H9 (cell line): ENCODE measurements at regions not wholly inside any gene's neighbourhood (a gene's known extent, or its start where the extent isn't known, plus 50 kb on each side); places are given as distances from the start of the nearest gene placed in this dataset.
"Not testable (repeated sequence)": the region's sequence is repeated elsewhere in the genome, so short reads cannot be mapped to it uniquely, and the experiment has no call there.

Source experiments
- DNase-seq: peaks from one replicate; pipeline ENCODE4 v3.0.0-alpha.2; 2017
- H2AFZ ChIP-seq: one replicate; pipeline ENCODE4 v1.6.1; 2013; ENCODE audit warnings: mild to moderate bottlenecking, low read length, control low read depth, moderate library complexity
- H2AK5ac ChIP-seq: 2 replicates; pipeline ENCODE4 v1.6.1; 2013; ENCODE audit warnings: low read length, control low read depth, mixed read lengths; ENCODE audit not compliant: insufficient read length
- H2BK120ac ChIP-seq: one replicate; pipeline ENCODE4 v1.6.1; 2013; ENCODE audit warnings: low read depth, mild to moderate bottlenecking, low read length, control low read depth, inconsistent platforms; ENCODE audit not compliant: poor library complexity, severe bottlenecking
- H2BK12ac ChIP-seq: 2 replicates; pipeline ENCODE4 v1.6.1; 2013; ENCODE audit warnings: low read length, control low read depth, mixed read lengths, low read depth; ENCODE audit not compliant: insufficient read length
- H2BK15ac ChIP-seq: 2 replicates; pipeline ENCODE4 v1.6.1; 2013; ENCODE audit warnings: low read depth, low read length, control low read depth
- H2BK20ac ChIP-seq: one replicate; pipeline ENCODE4 v1.6.1; 2013; ENCODE audit warnings: low read depth, mild to moderate bottlenecking, low read length, control low read depth, inconsistent platforms; ENCODE audit not compliant: poor library complexity, severe bottlenecking
- H2BK5ac ChIP-seq: 2 replicates; pipeline ENCODE4 v1.6.1; 2013; ENCODE audit warnings: low read length, control low read depth, mixed read lengths; ENCODE audit not compliant: insufficient read length
- H3K14ac ChIP-seq: 2 replicates; pipeline ENCODE4 v1.6.1; 2013; ENCODE audit warnings: low read length, control low read depth; ENCODE audit not compliant: insufficient read depth
- H3K18ac ChIP-seq: 2 replicates; pipeline ENCODE4 v1.6.1; 2013; ENCODE audit warnings: low read depth, mild to moderate bottlenecking, mixed read lengths, low read length, control low read depth; ENCODE audit not compliant: insufficient read length
- H3K23ac ChIP-seq: 2 replicates; pipeline ENCODE4 v1.6.1; 2013; ENCODE audit warnings: low read length, control low read depth, mixed read lengths, low read depth; ENCODE audit not compliant: insufficient read length
- H3K23me2 ChIP-seq: 2 replicates; pipeline ENCODE4 v1.6.1; 2013; ENCODE audit warnings: low read depth, mild to moderate bottlenecking, mixed read lengths, low read length, control low read depth; ENCODE audit not compliant: insufficient read length, poor library complexity, severe bottlenecking
- H3K27ac ChIP-seq: 2 replicates; pipeline ENCODE4 v1.5.1; 2013; ENCODE audit warnings: low read length, control low read depth, mixed read lengths, low read depth; ENCODE audit not compliant: insufficient read length
- H3K27me3 ChIP-seq: 2 replicates; pipeline ENCODE4 v1.6.1; 2013; ENCODE audit warnings: low read length, control low read depth, inconsistent platforms; ENCODE audit not compliant: insufficient read depth
- H3K4ac ChIP-seq: 2 replicates; pipeline ENCODE4 v1.6.1; 2013; ENCODE audit warnings: low read depth, mild to moderate bottlenecking, control low read depth, inconsistent platforms, low read length, moderate library complexity
- H3K4me1 ChIP-seq: 2 replicates; pipeline ENCODE4 v1.6.1; 2013; ENCODE audit warnings: low read length, control low read depth, inconsistent platforms; ENCODE audit not compliant: insufficient read depth
- H3K4me2 ChIP-seq: 2 replicates; pipeline ENCODE4 v1.6.1; 2013; ENCODE audit warnings: low read length, control low read depth, mixed read lengths; ENCODE audit not compliant: insufficient read length, insufficient read depth
- H3K56ac ChIP-seq: 2 replicates; pipeline ENCODE4 v1.6.1; 2013; ENCODE audit warnings: low read depth, mild to moderate bottlenecking, mixed read lengths, low read length, control low read depth; ENCODE audit not compliant: insufficient read length
- H3K79me1 ChIP-seq: 2 replicates; pipeline ENCODE4 v1.6.1; 2013; ENCODE audit warnings: low read depth, mild to moderate bottlenecking, moderate library complexity, low read length, control low read depth, inconsistent platforms; ENCODE audit not compliant: insufficient read depth, poor library complexity, severe bottlenecking
- H3K79me2 ChIP-seq: 2 replicates; pipeline ENCODE4 v1.6.1; 2013; ENCODE audit warnings: low read length, control low read depth, inconsistent platforms; ENCODE audit not compliant: insufficient read depth
- H3K9ac ChIP-seq: 2 replicates; pipeline ENCODE4 v1.6.1; 2013; ENCODE audit warnings: low read length, control low read depth, mixed read lengths; ENCODE audit not compliant: insufficient read length; ENCODE audit errors: extremely low read depth
- H3K9me3 ChIP-seq: one replicate; pipeline ENCODE4 v1.6.1; 2013; ENCODE audit warnings: low read depth, low read length, inconsistent platforms; ENCODE audit not compliant: control insufficient read depth
- H3T11ph ChIP-seq: one replicate; pipeline ENCODE4 v1.6.1; 2013; ENCODE audit warnings: mild to moderate bottlenecking, low read length, control low read depth, inconsistent platforms
- H4K20me1 ChIP-seq: one replicate; pipeline ENCODE4 v1.6.1; 2013; ENCODE audit not compliant: control insufficient read depth, insufficient read length, insufficient read depth
- H4K5ac ChIP-seq: 2 replicates; pipeline ENCODE4 v1.6.1; 2013; ENCODE audit warnings: low read depth, mild to moderate bottlenecking, mixed read lengths, low read length, control low read depth; ENCODE audit not compliant: insufficient read length
- H4K8ac ChIP-seq: replicated peaks from 2 replicates; pipeline ENCODE4 v1.6.1; 2013; ENCODE audit warnings: low read length, control low read depth, mixed read lengths, low read depth; ENCODE audit not compliant: insufficient read length
- H4K91ac ChIP-seq: 2 replicates; pipeline ENCODE4 v1.6.1; 2013; ENCODE audit warnings: low read depth, mild to moderate bottlenecking, moderate library complexity, mixed read lengths, low read length, control low read depth; ENCODE audit not compliant: insufficient read length
- H3K27ac Mint-ChIP-seq, 3 experiments: 2 replicates in 2 of 3; 3 replicates in 1 of 3; pipeline ENCODE4 v1.8.0; 2020 to 2021; ENCODE audit warnings: mixed read lengths in 3 of 3, mild to moderate bottlenecking in 1 of 3, moderate library complexity in 1 of 3
- H3K27me3 Mint-ChIP-seq: 2 replicates; pipeline ENCODE4 v1.8.0; 2021; ENCODE audit warnings: low read depth, mild to moderate bottlenecking, moderate library complexity, mixed read lengths
- H3K36me3 Mint-ChIP-seq, 3 experiments: 2 replicates in 2 of 3; 3 replicates in 1 of 3; pipeline ENCODE4 v1.8.0; 2020 to 2021; ENCODE audit warnings: low read depth in 3 of 3, mixed read lengths in 3 of 3; ENCODE audit not compliant: insufficient read depth in 1 of 3
- H3K4me1 Mint-ChIP-seq, 2 experiments: 2 replicates each; pipeline ENCODE4 v1.8.0; 2020; ENCODE audit warnings: mixed read lengths in 2 of 2
- H3K4me3 Mint-ChIP-seq, 2 experiments: 2 replicates in 1 of 2; 3 replicates in 1 of 2; pipeline ENCODE4 v1.8.0; 2020 to 2021; ENCODE audit warnings: mild to moderate bottlenecking in 2 of 2, mixed read lengths in 2 of 2, moderate library complexity in 1 of 2
- H3K9me3 Mint-ChIP-seq, 2 experiments: 2 replicates in 1 of 2; 3 replicates in 1 of 2; pipeline ENCODE4 v1.8.0; 2020; ENCODE audit warnings: mild to moderate bottlenecking in 2 of 2, mixed read lengths in 2 of 2, moderate library complexity in 1 of 2
- WGBS: extraction: QIAGEN DNeasy Blood & Tissue Kit; methylation state at CpG from one replicate; pipeline ENCODE4 v1.1.7; 2013; ENCODE audit warnings: missing lambda C conversion rate, low lambda C conversion rate, mixed read lengths; ENCODE audit not compliant: insufficient read length; ENCODE audit errors: extremely low coverage; 5-methylcytosine and 5-hydroxymethylcytosine counted together
- TF ChIP-seq, protein P1 (sequence below): fragments of 200-600 bp; sonication (generic); conservative IDR thresholded peaks from 3 replicates; pipeline ENCODE4 v1.8.0; 2021; ENCODE audit warnings: antibody characterized with exemption, mild to moderate bottlenecking

DNA sequence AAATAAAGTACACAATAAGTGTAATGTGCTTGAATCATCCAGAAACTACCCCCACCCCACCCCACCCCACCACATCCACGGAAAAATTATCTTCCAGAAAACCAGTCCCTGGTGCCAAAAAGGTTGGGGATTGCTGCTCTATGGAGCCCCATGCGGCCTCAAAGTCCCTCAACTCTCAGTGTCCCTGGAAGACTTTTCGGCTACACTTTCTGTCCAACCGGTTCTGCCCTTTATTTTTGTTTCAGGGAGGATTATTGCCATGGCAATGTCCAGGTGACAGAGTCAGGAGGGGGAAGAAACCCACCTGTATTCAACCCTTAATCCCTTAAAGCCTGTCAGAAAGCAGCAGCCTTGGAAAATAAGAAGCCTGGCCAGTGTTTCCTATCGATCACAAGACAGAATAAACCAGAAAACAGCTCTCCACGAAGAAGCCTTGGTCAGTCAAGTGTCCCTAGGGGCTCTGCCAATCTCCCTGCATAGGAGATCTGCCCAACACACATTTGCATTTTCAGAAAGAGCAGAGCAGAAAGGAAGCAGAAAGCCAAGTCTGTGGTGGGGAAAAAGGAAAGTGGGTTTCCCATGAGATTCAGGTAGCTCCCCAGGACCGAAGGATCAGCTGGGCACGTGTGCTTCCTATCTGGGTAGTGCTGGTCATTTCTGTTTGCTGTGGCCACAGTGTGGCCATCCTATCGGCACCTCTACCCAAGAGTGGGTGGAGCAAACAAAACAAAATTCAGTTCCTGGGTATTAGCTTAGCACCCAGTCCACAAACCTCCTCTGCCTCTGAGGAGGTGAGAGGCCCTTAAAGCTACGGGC lies 342.7 kb downstream of the SOX9 start:
- H2BK12ac ChIP-seq, result no peak overlapping the region
- no peak overlapping the region for H3T11ph ChIP-seq
- H3K4me2 ChIP-seq, result no peak overlapping the region
- TF ChIP-seq, protein P1, sequence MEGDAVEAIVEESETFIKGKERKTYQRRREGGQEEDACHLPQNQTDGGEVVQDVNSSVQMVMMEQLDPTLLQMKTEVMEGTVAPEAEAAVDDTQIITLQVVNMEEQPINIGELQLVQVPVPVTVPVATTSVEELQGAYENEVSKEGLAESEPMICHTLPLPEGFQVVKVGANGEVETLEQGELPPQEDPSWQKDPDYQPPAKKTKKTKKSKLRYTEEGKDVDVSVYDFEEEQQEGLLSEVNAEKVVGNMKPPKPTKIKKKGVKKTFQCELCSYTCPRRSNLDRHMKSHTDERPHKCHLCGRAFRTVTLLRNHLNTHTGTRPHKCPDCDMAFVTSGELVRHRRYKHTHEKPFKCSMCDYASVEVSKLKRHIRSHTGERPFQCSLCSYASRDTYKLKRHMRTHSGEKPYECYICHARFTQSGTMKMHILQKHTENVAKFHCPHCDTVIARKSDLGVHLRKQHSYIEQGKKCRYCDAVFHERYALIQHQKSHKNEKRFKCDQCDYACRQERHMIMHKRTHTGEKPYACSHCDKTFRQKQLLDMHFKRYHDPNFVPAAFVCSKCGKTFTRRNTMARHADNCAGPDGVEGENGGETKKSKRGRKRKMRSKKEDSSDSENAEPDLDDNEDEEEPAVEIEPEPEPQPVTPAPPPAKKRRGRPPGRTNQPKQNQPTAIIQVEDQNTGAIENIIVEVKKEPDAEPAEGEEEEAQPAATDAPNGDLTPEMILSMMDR, result no peak
- H4K91ac ChIP-seq, result no peak overlapping the region
- no peak overlapping the region for H2AK5ac ChIP-seq
- H3K18ac ChIP-seq, result no peak overlapping the region
- no peak overlapping the region for H2AFZ ChIP-seq
- H3K27ac ChIP-seq, result no peak overlapping the region
- peaks cover 11 to 19% of the 10 kb centered on the region in 2 experiments; a peak in 3 of 5 replicates for H3K9me3 Mint-ChIP-seq
- H3K9ac ChIP-seq, result no peak overlapping the region
- no peak overlapping the region for H2BK120ac ChIP-seq
- H3K36me3 Mint-ChIP-seq, result peaks cover 0 to 10% (median 3%) of the 10 kb centered on the region in 3 experiments; a peak in 3 of 7 replicates
- no peak overlapping the region for H3K23ac ChIP-seq
- no peak overlapping the region for H2BK20ac ChIP-seq
- no peaks in the 10 kb centered on the region for H4K20me1 ChIP-seq
- no peak overlapping the region for H2BK15ac ChIP-seq
- H4K5ac ChIP-seq, result no peak overlapping the region
- no peak overlapping the region for H3K14ac ChIP-seq
- no peaks in the 10 kb centered on the region; the same call in 1 of the 2 replicates for H3K27me3 Mint-ChIP-seq
- peaks cover 17 to 21% of the 10 kb centered on the region in 2 experiments for H3K4me1 Mint-ChIP-seq
- DNase-seq, result no peak
- no peaks in the 10 kb centered on the region for H3K23me2 ChIP-seq
- no peak overlapping the region for H3K27ac Mint-ChIP-seq
- H3K79me2 ChIP-seq, result no peaks in the 10 kb centered on the region
- no peaks in the 10 kb centered on the region for H3K9me3 ChIP-seq
- no peaks in the 10 kb centered on the region for H3K27me3 ChIP-seq
- H2BK5ac ChIP-seq, result no peak overlapping the region
- WGBS, result no CpG with 5 or more reads among the region's 10 CpGs
- H3K4ac ChIP-seq, result no peak overlapping the region
- H3K4me3 Mint-ChIP-seq, result no peak overlapping the region
- no peaks in the 10 kb centered on the region for H3K79me1 ChIP-seq
- no peak overlapping the region for H3K56ac ChIP-seq
- peaks cover 3% of the 10 kb centered on the region; the same call in 1 of the 2 replicates for H3K4me1 ChIP-seq
- no peak overlapping the region for H4K8ac ChIP-seq

DNA sequence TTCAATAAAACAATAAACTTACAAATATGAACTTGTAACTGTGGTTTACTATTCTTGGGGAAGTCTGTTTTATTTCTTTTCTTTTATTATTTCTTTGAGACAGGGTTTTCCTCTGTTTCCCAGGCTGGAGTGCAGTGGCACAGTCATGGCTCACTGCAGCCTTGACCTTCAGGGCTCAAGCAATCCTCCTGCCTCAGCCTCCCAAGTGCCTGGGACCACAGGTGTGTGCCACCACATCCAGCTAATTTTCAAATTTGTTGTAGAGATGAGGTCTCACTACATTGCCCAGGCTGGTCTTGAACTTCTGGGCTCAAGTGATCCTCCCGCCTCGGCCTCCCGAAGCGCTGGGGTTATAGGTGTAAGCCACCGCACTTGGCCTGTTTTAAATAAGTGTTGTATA lies 343.4 kb downstream of the SOX9 start:
- peaks cover 17 to 21% of the 10 kb centered on the region in 2 experiments for H3K4me1 Mint-ChIP-seq
- H2AFZ ChIP-seq, H3K27ac ChIP-seq, H4K8ac ChIP-seq, H3K4ac ChIP-seq, H3K9me3 ChIP-seq, H2BK15ac ChIP-seq, H3K27me3 ChIP-seq, H3K27me3 Mint-ChIP-seq, H4K20me1 ChIP-seq, H3K79me2 ChIP-seq, H3K36me3 Mint-ChIP-seq, H3K79me1 ChIP-seq, H4K5ac ChIP-seq, H2BK20ac ChIP-seq, H2BK12ac ChIP-seq, H4K91ac ChIP-seq, H2AK5ac ChIP-seq, H3K14ac ChIP-seq, H3K9ac ChIP-seq, H3K4me3 Mint-ChIP-seq, DNase-seq, H3K56ac ChIP-seq, H3T11ph ChIP-seq, H3K23me2 ChIP-seq, H2BK5ac ChIP-seq, H3K27ac Mint-ChIP-seq, H3K4me1 ChIP-seq, H3K4me2 ChIP-seq, H3K23ac ChIP-seq, H3K18ac ChIP-seq, H2BK120ac ChIP-seq: not testable (repeated sequence)
- WGBS, result no CpG with 5 or more reads among the region's 5 CpGs
- peaks cover 11 to 19% of the 10 kb centered on the region in 2 experiments; a peak in 3 of 5 replicates for H3K9me3 Mint-ChIP-seq
